CD4-positive, alpha-beta T cell (primary cell): ENCODE measurements at regions not wholly inside any gene's neighbourhood (a gene's known extent, or its start where the extent isn't known, plus 50 kb on each side); places are given as distances from the start of the nearest gene placed in this dataset.

ENCODE experiments used
- ATAC-seq: fragments of 200-7000 bp; cut with Tn5 transposase; one replicate; pipeline ENCODE4 v1.10.0; 2022; ENCODE audit warnings: mild to moderate bottlenecking; ENCODE audit not compliant: poor library complexity
- CTCF ChIA-PET: fragments of 350-600 bp; sonication (Branson Sonifier 250); formaldehyde crosslinking; loops from one replicate; lab custom pipeline; 2021; ENCODE audit warnings: antibody characterized with exemption, inconsistent platforms; lab: Charles Lee
- POLR2A ChIA-PET: fragments of 350-600 bp; sonication (Branson Sonifier 250); formaldehyde crosslinking; loops from one replicate; lab custom pipeline; 2021; ENCODE audit warnings: antibody characterized with exemption, inconsistent platforms; lab: Charles Lee
- DNase-seq, 14 experiments: peaks; one replicate each; pipeline ENCODE4 v3.0.0-alpha.2; 2013 to 2020; ENCODE audit warnings: mixed read lengths in 2 of 14
- H3K27ac ChIP-seq, 2 donors: one replicate each; pipeline versions ENCODE4 v1.5.1 to v1.7.0; 2013; ENCODE audit warnings: low read length in 2 of 2, low read depth in 1 of 2, mild to moderate bottlenecking in 1 of 2
- H3K27me3 ChIP-seq, 2 experiments: 1 replicate in 1 of 2; 2 replicates in 1 of 2; pipeline versions ENCODE4 v1.6.1 to v1.7.0; 2013; ENCODE audit warnings: low read length in 2 of 2, control low read depth in 1 of 2, mild to moderate bottlenecking in 1 of 2, moderate library complexity in 1 of 2; ENCODE audit not compliant: insufficient read depth in 2 of 2, control insufficient read depth in 1 of 2
- H3K36me3 ChIP-seq: one replicate; pipeline ENCODE4 v1.6.1; 2013; ENCODE audit warnings: low read length, control low read depth; ENCODE audit not compliant: insufficient read depth
- H3K4me1 ChIP-seq: one replicate; pipeline ENCODE4 v1.6.1; 2013; ENCODE audit warnings: low read length, control low read depth; ENCODE audit not compliant: insufficient read depth
- H3K4me3 ChIP-seq: one replicate; pipeline ENCODE4 v1.5.1; 2013; ENCODE audit warnings: mild to moderate bottlenecking, low read length, moderate library complexity
- H3K9me3 ChIP-seq, 2 experiments: 1 replicate in 1 of 2; 2 replicates in 1 of 2; pipeline versions ENCODE4 v1.6.1 to v1.7.0; 2013; ENCODE audit warnings: low read length in 2 of 2, mild to moderate bottlenecking in 2 of 2, control low read depth in 1 of 2, moderate library complexity in 1 of 2; ENCODE audit not compliant: control insufficient read depth in 1 of 2, insufficient read depth in 1 of 2
- H3K27ac Mint-ChIP-seq: one replicate; pipeline ENCODE4 v1.8.0; 2020; ENCODE audit warnings: mixed read lengths
- H3K27me3 Mint-ChIP-seq: one replicate; pipeline ENCODE4 v1.8.0; 2021; ENCODE audit warnings: mixed read lengths
- H3K36me3 Mint-ChIP-seq: one replicate; pipeline ENCODE4 v1.8.0; 2021; ENCODE audit warnings: low read depth, mixed read lengths
- H3K4me1 Mint-ChIP-seq: one replicate; pipeline ENCODE4 v1.8.0; 2021; ENCODE audit warnings: low read depth, mixed read lengths
- H3K4me3 Mint-ChIP-seq: one replicate; pipeline ENCODE4 v1.8.0; 2020; ENCODE audit warnings: mild to moderate bottlenecking, mixed read lengths
- H3K9me3 Mint-ChIP-seq: one replicate; pipeline ENCODE4 v1.8.0; 2020; ENCODE audit warnings: mixed read lengths
- intact Hi-C, 2 experiments: fragments of 100-400 bp; cut with DNase I in 1 of 2; cut with micrococcal nuclease in 1 of 2; formaldehyde crosslinking; loops; one replicate each; pipeline versions ENCODE4 v1.15.1 to v1.9.0; 2023 to 2025; cut with DNase I, micrococcal nuclease
- TF ChIP-seq, protein P1 (sequence below): fragments of 200-600 bp; IDR thresholded peaks from one replicate; pipeline ENCODE4 v1.8.0; 2022; ENCODE audit warnings: antibody characterized with exemption, mild to moderate bottlenecking

DNA sequence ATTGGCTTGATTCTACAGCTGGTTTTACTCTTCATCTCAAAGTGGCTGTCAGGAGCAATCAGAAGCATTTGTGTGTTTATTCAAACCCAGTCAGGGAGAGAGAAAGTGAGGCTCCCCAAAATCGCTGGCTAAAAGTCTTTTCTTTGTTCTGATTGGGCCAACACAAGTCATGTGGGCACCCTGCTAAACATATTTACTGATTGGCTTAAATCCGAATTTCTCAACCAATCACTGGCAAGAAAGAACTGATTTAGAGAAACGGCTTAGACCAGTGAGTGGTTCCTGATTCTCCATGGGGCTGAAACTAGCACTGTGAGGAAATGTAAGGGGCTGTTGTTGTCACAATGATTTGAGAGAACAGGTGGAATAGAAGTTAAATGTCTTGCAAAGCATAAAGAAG, 98.9 kb upstream of the PDZRN3 start:
- Mint-ChIP-seq H3K4me1 (no peaks in the 10 kb centered on the region), H3K9me3 (peaks cover 5% of the 10 kb centered on the region), H3K4me3 (no peak overlapping the region), H3K36me3 (no peaks in the 10 kb centered on the region), H3K27me3 (no peaks in the 10 kb centered on the region), H3K27ac (no peak overlapping the region)
- intact Hi-C loops = no loop called here
- H3K36me3 ChIP-seq = no peaks in the 10 kb centered on the region
- H3K4me3 ChIP-seq = no peak overlapping the region
- H3K27me3 ChIP-seq = no peaks in the 10 kb centered on the region
- no peak for ATAC-seq
- TF ChIP-seq, protein P1, sequence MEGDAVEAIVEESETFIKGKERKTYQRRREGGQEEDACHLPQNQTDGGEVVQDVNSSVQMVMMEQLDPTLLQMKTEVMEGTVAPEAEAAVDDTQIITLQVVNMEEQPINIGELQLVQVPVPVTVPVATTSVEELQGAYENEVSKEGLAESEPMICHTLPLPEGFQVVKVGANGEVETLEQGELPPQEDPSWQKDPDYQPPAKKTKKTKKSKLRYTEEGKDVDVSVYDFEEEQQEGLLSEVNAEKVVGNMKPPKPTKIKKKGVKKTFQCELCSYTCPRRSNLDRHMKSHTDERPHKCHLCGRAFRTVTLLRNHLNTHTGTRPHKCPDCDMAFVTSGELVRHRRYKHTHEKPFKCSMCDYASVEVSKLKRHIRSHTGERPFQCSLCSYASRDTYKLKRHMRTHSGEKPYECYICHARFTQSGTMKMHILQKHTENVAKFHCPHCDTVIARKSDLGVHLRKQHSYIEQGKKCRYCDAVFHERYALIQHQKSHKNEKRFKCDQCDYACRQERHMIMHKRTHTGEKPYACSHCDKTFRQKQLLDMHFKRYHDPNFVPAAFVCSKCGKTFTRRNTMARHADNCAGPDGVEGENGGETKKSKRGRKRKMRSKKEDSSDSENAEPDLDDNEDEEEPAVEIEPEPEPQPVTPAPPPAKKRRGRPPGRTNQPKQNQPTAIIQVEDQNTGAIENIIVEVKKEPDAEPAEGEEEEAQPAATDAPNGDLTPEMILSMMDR = no peak
- no peaks in the 10 kb centered on the region for H3K4me1 ChIP-seq
- no peak overlapping the region for H3K27ac ChIP-seq
- ChIA-PET CTCF (no interaction called here), POLR2A (no interaction called here)
- no peak for DNase-seq
- no peaks in the 10 kb centered on the region for H3K9me3 ChIP-seq

DNA sequence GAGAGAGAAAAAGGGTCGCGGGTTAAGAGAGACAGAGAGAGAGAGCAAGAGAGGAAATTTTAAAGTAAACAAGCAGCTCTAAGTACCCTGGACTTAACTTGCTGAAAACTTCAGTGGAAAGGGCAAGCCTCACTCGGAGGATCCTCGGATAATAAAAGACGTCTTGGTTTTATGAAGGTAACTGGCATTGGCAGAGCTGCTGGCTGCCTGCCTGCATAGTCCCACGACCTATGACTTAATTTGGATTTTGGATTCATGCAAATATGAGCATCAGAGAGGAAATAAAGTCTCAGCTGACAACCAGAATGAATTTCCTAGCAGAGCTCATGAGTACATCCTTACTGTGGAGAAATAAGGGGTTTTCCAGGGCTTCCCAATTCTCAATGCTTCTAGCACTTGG, 95.1 kb upstream of the PDZRN3 start:
- POLR2A ChIA-PET = no interaction called here
- Histone ChIP-seq H3K36me3 (no peaks in the 10 kb centered on the region), H3K4me1 (no peaks in the 10 kb centered on the region), H3K27me3 (no peaks in the 10 kb centered on the region), H3K27ac (no peak overlapping the region), H3K4me3 (no peak overlapping the region), H3K9me3 (no peaks in the 10 kb centered on the region)
- Mint-ChIP-seq H3K9me3 (peaks cover 7% of the 10 kb centered on the region), H3K4me1 (no peaks in the 10 kb centered on the region), H3K27me3 (no peaks in the 10 kb centered on the region), H3K4me3 (no peak overlapping the region), H3K36me3 (no peaks in the 10 kb centered on the region), H3K27ac (no peak overlapping the region)
- intact Hi-C loops = no loop called here
- DNase-seq (no peak), ATAC-seq (no peak)
- TF ChIP-seq, protein P1 = no peak
- CTCF ChIA-PET = no interaction called here

DNA sequence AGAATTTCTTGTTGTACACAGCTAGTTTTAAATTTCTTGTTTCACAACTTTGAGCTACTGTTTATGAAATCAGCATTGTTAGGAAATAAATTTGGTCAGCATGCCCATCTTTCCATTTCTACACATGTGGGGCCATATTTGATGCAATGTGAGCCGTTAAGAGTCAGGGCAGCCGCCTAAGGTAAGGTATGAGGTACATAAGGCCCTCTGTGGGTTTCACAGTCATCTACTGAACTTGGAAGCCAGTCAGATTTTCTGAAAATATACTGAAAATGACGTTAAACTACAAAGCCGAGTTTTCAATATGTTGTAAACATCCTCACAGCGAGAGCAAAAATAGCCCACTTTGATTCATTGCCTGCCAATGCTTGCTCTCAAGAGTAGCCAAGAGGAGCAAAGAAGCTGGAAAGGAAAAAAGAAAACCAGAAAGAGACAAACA, 94.7 kb upstream of the PDZRN3 start:
- ChIA-PET CTCF (no interaction called here), POLR2A (no interaction called here)
- DNase-seq (no peak), ATAC-seq (no peak)
- H3K4me1 Mint-ChIP-seq = no peaks in the 10 kb centered on the region
- TF ChIP-seq, protein P1 = no peak
- no peaks in the 10 kb centered on the region for H3K27me3 ChIP-seq
- H3K27ac Mint-ChIP-seq = no peak overlapping the region
- no peaks in the 10 kb centered on the region for H3K4me1 ChIP-seq
- H3K36me3 Mint-ChIP-seq = no peaks in the 10 kb centered on the region
- no peaks in the 10 kb centered on the region for H3K36me3 ChIP-seq
- no peak overlapping the region for H3K4me3 ChIP-seq
- H3K9me3 ChIP-seq = no peaks in the 10 kb centered on the region
- no peaks in the 10 kb centered on the region for H3K27me3 Mint-ChIP-seq
- no peak overlapping the region for H3K4me3 Mint-ChIP-seq
- H3K9me3 Mint-ChIP-seq = peaks cover 5% of the 10 kb centered on the region
- no peak overlapping the region for H3K27ac ChIP-seq
- intact Hi-C loops = no loop called here
